ENCODE measurements at regions not wholly inside any gene's neighbourhood (a gene's known extent, or its start where the extent isn't known, plus 50 kb on each side); places are given as distances from the start of the nearest gene placed in this dataset.
"Not testable (repeated sequence)": the region's sequence is repeated elsewhere in the genome, so short reads cannot be mapped to it uniquely, and the experiment has no call there.

- DNase-seq = no peak
These were observed 127.7 kb upstream of the GRIK3 start for GRCh38 chr1:37162059-37162458.

GRCh38 chr1:37166005-37166404 is 131.7 kb upstream of the GRIK3 start:
- DNase-seq = no peak

GRCh38 chr1:37167479-37167878 is 133.2 kb upstream of the GRIK3 start:
- no peak for DNase-seq

- no peak for DNase-seq
These were observed 134.9 kb upstream of the GRIK3 start for GRCh38 chr1:37169241-37169640.

- no peak for DNase-seq
These were observed 135.5 kb upstream of the GRIK3 start for GRCh38 chr1:37169743-37170275.

GRCh38 chr1:37171691-37172090 is 137.4 kb upstream of the GRIK3 start:
- no peak for DNase-seq

GRCh38 chr1:37174341-37174740 is 140.0 kb upstream of the GRIK3 start:
- no peak for DNase-seq

GRCh38 chr1:37174876-37175275 is 140.6 kb upstream of the GRIK3 start:
- no peak for DNase-seq

GRCh38 chr1:37175666-37176215 is 141.4 kb upstream of the GRIK3 start:
- DNase-seq = no peak

- no peak for DNase-seq
These were observed 142.0 kb upstream of the GRIK3 start for GRCh38 chr1:37176269-37176668.

- peak; percentile 35 for DNase-seq
These were observed 143.0 kb upstream of the GRIK3 start for GRCh38 chr1:37177230-37177864.

GRCh38 chr1:37181425-37181824 is 147.1 kb upstream of the GRIK3 start:
- no peak for DNase-seq

- DNase-seq = no peak
These were observed 150.5 kb upstream of the GRIK3 start for GRCh38 chr1:37184789-37185188.

GRCh38 chr1:37186246-37186756 is 152.0 kb upstream of the GRIK3 start:
- no peak for DNase-seq

- no peak for DNase-seq
These were observed 154.8 kb upstream of the GRIK3 start for GRCh38 chr1:37189111-37189510.

GRCh38 chr1:37197411-37197810 is 163.1 kb upstream of the GRIK3 start:
- no peak for DNase-seq

GRCh38 chr1:37214305-37214704 is 180.0 kb upstream of the GRIK3 start:
- DNase-seq = not testable (repeated sequence)

GRCh38 chr1:37233606-37234005 is 199.3 kb upstream of the GRIK3 start:
- DNase-seq = no peak

- no peak for DNase-seq
These were observed 200.7 kb upstream of the GRIK3 start for GRCh38 chr1:37234941-37235418.

GRCh38 chr1:37237948-37238347 is 203.6 kb upstream of the GRIK3 start:
- no peak for DNase-seq

GRCh38 chr1:37238364-37239224 is 204.3 kb upstream of the GRIK3 start:
- no peak for DNase-seq

GRCh38 chr1:37239225-37239740 is 205.0 kb upstream of the GRIK3 start:
- DNase-seq = no peak

- DNase-seq = no peak
These were observed 206.6 kb upstream of the GRIK3 start for GRCh38 chr1:37240897-37241296.

Data from activated CD4-positive, alpha-beta T cell treated with anti-CD3 and anti-CD28 coated beads, Interleukin-10, Interleukin-2, amounts not matched to agents 100 ng/mL and 50 ng/mL, durations not matched to agents 16 hours and 8 hours (primary cell).